ENCODE measurements at regions not wholly inside any gene's neighbourhood (a gene's known extent, or its start where the extent isn't known, plus 50 kb on each side); places are given as distances from the start of the nearest gene placed in this dataset.

- no peaks in the 10 kb centered on the region for H3K36me3 ChIP-seq
- no peaks in the 10 kb centered on the region for H3K4me1 ChIP-seq
- H3K9me3 ChIP-seq = no peaks in the 10 kb centered on the region
- H3K27ac ChIP-seq = no peak overlapping the region
- no peak for DNase-seq
- no peak overlapping the region for H3K4me3 ChIP-seq (replicated peaks in 1 of 3)
- no peaks in the 10 kb centered on the region for H3K27me3 ChIP-seq
- no peak for TF ChIP-seq CTCF (IDR thresholded peaks at IDR 0.05)
- no peak for TF ChIP-seq POLR2A (IDR thresholded peaks at IDR 0.05)
- 87 to 91% methylated on average over 1 of the region's 1 CpG for WGBS, 2 donors
- intact Hi-C loops (cut with DNase I) = loop anchor here (5.0 kb wide), 1 partner anchor 119 kb away; no protein-coding TSS in a partner anchor
These were observed 271.2 kb upstream of the FAR2 start for GRCh38 chr12:28877854-28878253.

- WGBS, 2 donors = 78 to 81% methylated on average over 2 of the region's 2 CpGs
- H3K9me3 ChIP-seq = no peaks in the 10 kb centered on the region
- no peak overlapping the region for H3K4me3 ChIP-seq (replicated peaks in 1 of 3)
- H3K27ac ChIP-seq = no peak overlapping the region
- no peaks in the 10 kb centered on the region for H3K4me1 ChIP-seq
- TF ChIP-seq POLR2A (IDR thresholded peaks at IDR 0.05) (no peak), CTCF (IDR thresholded peaks at IDR 0.05) (no peak)
- H3K27me3 ChIP-seq = no peaks in the 10 kb centered on the region
- no peak for DNase-seq
- no peaks in the 10 kb centered on the region for H3K36me3 ChIP-seq
- intact Hi-C loops (cut with DNase I) = loop anchor here (5.0 kb wide), 1 partner anchor 119 kb away; no protein-coding TSS in a partner anchor
These were observed 270.4 kb upstream of the FAR2 start for GRCh38 chr12:28878629-28879028.

GRCh38 chr12:28879379-28879778, 269.7 kb upstream of the FAR2 start:
- intact Hi-C loops (cut with DNase I) = loop anchor here (5.0 kb wide), 1 partner anchor 118 kb away; no protein-coding TSS in a partner anchor
- H3K27ac ChIP-seq = no peak overlapping the region
- no peak for TF ChIP-seq POLR2A (IDR thresholded peaks at IDR 0.05)
- TF ChIP-seq CTCF (IDR thresholded peaks at IDR 0.05) = no peak
- no peaks in the 10 kb centered on the region for H3K27me3 ChIP-seq
- H3K4me1 ChIP-seq = no peaks in the 10 kb centered on the region
- H3K36me3 ChIP-seq = no peaks in the 10 kb centered on the region
- no peaks in the 10 kb centered on the region for H3K9me3 ChIP-seq
- WGBS, 2 donors = 90 to 98% methylated on average over 2 of the region's 2 CpGs
- DNase-seq = no peak
- H3K4me3 ChIP-seq (replicated peaks in 1 of 3) = no peak overlapping the region

GRCh38 chr12:28882444-28882843, 266.6 kb upstream of the FAR2 start:
- no peaks in the 10 kb centered on the region for H3K36me3 ChIP-seq
- WGBS, 2 donors = 85 to 87% methylated on average over 2 of the region's 2 CpGs
- H3K4me3 ChIP-seq (replicated peaks in 1 of 3) = no peak overlapping the region
- TF ChIP-seq CTCF (IDR thresholded peaks at IDR 0.05) = no peak
- TF ChIP-seq POLR2A (IDR thresholded peaks at IDR 0.05) = no peak
- H3K4me1 ChIP-seq = no peaks in the 10 kb centered on the region
- no peak overlapping the region for H3K27ac ChIP-seq
- no peak for DNase-seq
- no peaks in the 10 kb centered on the region for H3K27me3 ChIP-seq
- intact Hi-C loops (cut with DNase I) = no loop called here
- H3K9me3 ChIP-seq = no peaks in the 10 kb centered on the region

- H3K4me3 ChIP-seq (replicated peaks in 1 of 3) = no peak overlapping the region
- 61 to 65% methylated on average over 2 of the region's 2 CpGs for WGBS, 2 donors
- H3K4me1 ChIP-seq = no peaks in the 10 kb centered on the region
- H3K27ac ChIP-seq = no peak overlapping the region
- no peak for DNase-seq
- TF ChIP-seq POLR2A (IDR thresholded peaks at IDR 0.05) (no peak), CTCF (IDR thresholded peaks at IDR 0.05) (no peak)
- intact Hi-C loops (cut with DNase I) = no loop called here
- H3K36me3 ChIP-seq = no peaks in the 10 kb centered on the region
- no peaks in the 10 kb centered on the region for H3K9me3 ChIP-seq
- no peaks in the 10 kb centered on the region for H3K27me3 ChIP-seq
These were observed 265.6 kb upstream of the FAR2 start for GRCh38 chr12:28883406-28883997.
